Stomach (tissue), 4 donors: ENCODE measurements at regions not wholly inside any gene's neighbourhood (a gene's known extent, or its start where the extent isn't known, plus 50 kb on each side); places are given as distances from the start of the nearest gene placed in this dataset.

Experiments used
- POLR2A ChIP-seq, 4 donors: fragments of 450-650 bp; IDR thresholded peaks; one replicate each; pipeline ENCODE4 v1.6.1; 2016; ENCODE audit warnings: antibody characterized with exemption in 4 of 4, control low read depth in 2 of 4, mild to moderate bottlenecking in 1 of 4, moderate library complexity in 1 of 4
- TF ChIP-seq, protein P1 (sequence below), 7 experiments: fragments of 450-650 bp in 4 of 7; fragments of 200-600 bp in 3 of 7; sonication (generic) in 3 of 7; IDR thresholded peaks; one replicate each; pipeline ENCODE4 v1.5.1; 2016 to 2019; ENCODE audit warnings: antibody characterized with exemption in 7 of 7, control low read depth in 2 of 7, mild to moderate bottlenecking in 1 of 7

GRCh38 chr2:11945139-11946126 is 199.0 kb downstream of the LPIN1 start:
- TF ChIP-seq, protein P1, sequence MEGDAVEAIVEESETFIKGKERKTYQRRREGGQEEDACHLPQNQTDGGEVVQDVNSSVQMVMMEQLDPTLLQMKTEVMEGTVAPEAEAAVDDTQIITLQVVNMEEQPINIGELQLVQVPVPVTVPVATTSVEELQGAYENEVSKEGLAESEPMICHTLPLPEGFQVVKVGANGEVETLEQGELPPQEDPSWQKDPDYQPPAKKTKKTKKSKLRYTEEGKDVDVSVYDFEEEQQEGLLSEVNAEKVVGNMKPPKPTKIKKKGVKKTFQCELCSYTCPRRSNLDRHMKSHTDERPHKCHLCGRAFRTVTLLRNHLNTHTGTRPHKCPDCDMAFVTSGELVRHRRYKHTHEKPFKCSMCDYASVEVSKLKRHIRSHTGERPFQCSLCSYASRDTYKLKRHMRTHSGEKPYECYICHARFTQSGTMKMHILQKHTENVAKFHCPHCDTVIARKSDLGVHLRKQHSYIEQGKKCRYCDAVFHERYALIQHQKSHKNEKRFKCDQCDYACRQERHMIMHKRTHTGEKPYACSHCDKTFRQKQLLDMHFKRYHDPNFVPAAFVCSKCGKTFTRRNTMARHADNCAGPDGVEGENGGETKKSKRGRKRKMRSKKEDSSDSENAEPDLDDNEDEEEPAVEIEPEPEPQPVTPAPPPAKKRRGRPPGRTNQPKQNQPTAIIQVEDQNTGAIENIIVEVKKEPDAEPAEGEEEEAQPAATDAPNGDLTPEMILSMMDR (IDR thresholded peaks at IDR 0.05): no peak
- TF ChIP-seq POLR2A (IDR thresholded peaks at IDR 0.05): no peak
